NT2/D1 (cell line): ENCODE measurements at regions not wholly inside any gene's neighbourhood (a gene's known extent, or its start where the extent isn't known, plus 50 kb on each side); places are given as distances from the start of the nearest gene placed in this dataset.

Source experiments
- SUZ12 ChIP-seq: IDR thresholded peaks from 2 replicates; pipeline ENCODE4 v1.6.1; 2011; ENCODE audit not compliant: insufficient read length, insufficient read depth; ENCODE audit errors: extremely low read depth
- ZNF274 ChIP-seq: IDR thresholded peaks from 2 replicates; pipeline ENCODE4 v1.6.1; 2011; ENCODE audit warnings: mild to moderate bottlenecking, low read depth, low read length

- TF ChIP-seq ZNF274 (no peak), SUZ12 (no peak)
These were observed 245.4 kb upstream of the MCTP2 start for GRCh38 chr15:93985925-93986324.
